ENCODE measurements at regions not wholly inside any gene's neighbourhood (a gene's known extent, or its start where the extent isn't known, plus 50 kb on each side); places are given as distances from the start of the nearest gene placed in this dataset.

DNA sequence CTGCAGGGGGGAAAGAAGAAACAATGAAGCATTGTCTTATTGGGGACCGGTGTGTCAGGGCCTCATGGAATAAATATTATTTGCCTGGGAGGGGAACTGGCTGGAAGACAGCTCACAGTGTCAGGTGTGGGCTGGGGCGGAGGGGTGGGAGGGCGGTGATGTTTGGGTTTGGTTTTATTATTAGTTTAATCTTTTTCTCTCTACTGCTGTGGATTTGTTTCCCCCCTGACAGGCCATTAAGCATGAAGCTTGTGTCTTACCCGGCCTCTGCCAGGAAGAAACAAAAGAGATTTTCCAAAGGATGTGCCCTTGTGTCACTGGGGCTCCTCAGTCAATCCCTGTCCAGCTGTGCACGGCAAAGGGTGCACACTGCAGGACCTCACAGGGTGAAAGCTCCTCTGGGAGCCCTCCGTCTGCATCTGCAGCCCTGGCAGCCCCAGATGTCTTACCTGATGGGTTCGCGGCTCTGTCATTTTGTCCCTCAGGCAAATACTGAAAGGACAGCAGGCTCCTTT is 203.1 kb upstream of the TMEM45B start:
- H3K4me3 ChIP-seq (ENCODE audit: low read depth, low read length): no peak overlapping the region
- H3K27me3 ChIP-seq (ENCODE audit: insufficient read depth, low read depth, severe bottlenecking): peaks cover 100% of the 10 kb centered on the region
- no peak overlapping the region for H3K27ac ChIP-seq
- H3K9me3 ChIP-seq (ENCODE audit: severe bottlenecking): no peaks in the 10 kb centered on the region
- no peak for TF ChIP-seq CTCF (IDR thresholded peaks at IDR 0.05; ENCODE audit: low read depth, low read length)
- H3K36me3 ChIP-seq: no peaks in the 10 kb centered on the region
- DNase-seq: no peak

DNA sequence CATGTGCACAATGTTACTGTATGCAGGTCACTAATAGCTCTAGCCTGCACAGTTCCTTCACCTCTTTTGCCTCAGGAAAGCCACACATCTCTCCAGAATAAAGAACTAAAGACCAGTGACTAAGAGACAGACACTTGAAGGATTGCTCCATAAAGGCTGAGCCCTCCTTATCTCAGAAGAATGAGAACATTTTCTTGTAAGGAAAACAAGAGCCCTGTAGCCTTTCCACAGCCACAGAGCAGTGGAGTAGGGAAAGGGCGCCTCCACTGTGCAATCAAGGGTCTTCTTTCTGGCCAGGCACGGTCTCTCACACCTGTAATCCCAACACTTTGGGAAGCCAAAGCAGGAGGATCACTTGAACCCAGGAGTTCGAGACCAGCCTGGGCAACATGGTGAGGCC is 202.6 kb upstream of the TMEM45B start:
- no peak for TF ChIP-seq CTCF (IDR thresholded peaks at IDR 0.05; ENCODE audit: low read depth, low read length)
- no peaks in the 10 kb centered on the region for H3K36me3 ChIP-seq
- H3K27ac ChIP-seq: no peak overlapping the region
- no peak for DNase-seq
- no peaks in the 10 kb centered on the region for H3K9me3 ChIP-seq (ENCODE audit: severe bottlenecking)
- H3K4me3 ChIP-seq (ENCODE audit: low read depth, low read length): no peak overlapping the region
- peaks cover 100% of the 10 kb centered on the region for H3K27me3 ChIP-seq (ENCODE audit: insufficient read depth, low read depth, severe bottlenecking)

- peaks cover 100% of the 10 kb centered on the region for H3K27me3 ChIP-seq (ENCODE audit: insufficient read depth, low read depth, severe bottlenecking)
- H3K27ac ChIP-seq: no peak overlapping the region
- TF ChIP-seq CTCF (IDR thresholded peaks at IDR 0.05; ENCODE audit: low read depth, low read length): no peak
- H3K9me3 ChIP-seq (ENCODE audit: severe bottlenecking): no peaks in the 10 kb centered on the region
- no peak for DNase-seq
- H3K4me3 ChIP-seq (ENCODE audit: low read depth, low read length): no peak overlapping the region
- no peaks in the 10 kb centered on the region for H3K36me3 ChIP-seq
Measured at GRCh38 chr11:129614256-129614944, 201.2 kb upstream of the TMEM45B start.

- H3K9me3 ChIP-seq (ENCODE audit: severe bottlenecking): no peaks in the 10 kb centered on the region
- H3K4me3 ChIP-seq (ENCODE audit: low read depth, low read length): no peak overlapping the region
- H3K27ac ChIP-seq: no peak overlapping the region
- DNase-seq: no peak
- H3K27me3 ChIP-seq (ENCODE audit: insufficient read depth, low read depth, severe bottlenecking): peaks cover 97% of the 10 kb centered on the region
- H3K36me3 ChIP-seq: no peaks in the 10 kb centered on the region
- no peak for TF ChIP-seq CTCF (IDR thresholded peaks at IDR 0.05; ENCODE audit: low read depth, low read length)
Measured at GRCh38 chr11:129618046-129618569, 197.5 kb upstream of the TMEM45B start.

GRCh38 chr11:129620237-129621104 is 195.2 kb upstream of the TMEM45B start:
- TF ChIP-seq CTCF (IDR thresholded peaks at IDR 0.05; ENCODE audit: low read depth, low read length): no peak
- no peak for DNase-seq
- H3K4me3 ChIP-seq (ENCODE audit: low read depth, low read length): no peak overlapping the region

More at GRCh38 chr11:129620237-129621104, 195.2 kb upstream of the TMEM45B start:
- H3K9me3 ChIP-seq (ENCODE audit: severe bottlenecking): no peaks in the 10 kb centered on the region
- no peaks in the 10 kb centered on the region for H3K36me3 ChIP-seq
- no peak overlapping the region for H3K27ac ChIP-seq
- H3K27me3 ChIP-seq (ENCODE audit: insufficient read depth, low read depth, severe bottlenecking): peaks cover 74% of the 10 kb centered on the region
